Muscle layer of duodenum (tissue), 2 donors: ENCODE measurements at regions not wholly inside any gene's neighbourhood (a gene's known extent, or its start where the extent isn't known, plus 50 kb on each side); places are given as distances from the start of the nearest gene placed in this dataset.

Experiments
- H3K27ac ChIP-seq: one replicate; pipeline ENCODE4 v1.7.0; 2013; ENCODE audit warnings: mild to moderate bottlenecking, low read length
- H3K27me3 ChIP-seq: one replicate; pipeline ENCODE4 v1.7.0; 2013; ENCODE audit warnings: low read depth, mild to moderate bottlenecking, control low read depth, low read length
- H3K36me3 ChIP-seq, 2 donors: one replicate each; pipeline ENCODE4 v1.7.0; 2013; ENCODE audit warnings: low read length in 2 of 2, control low read depth in 1 of 2, mild to moderate bottlenecking in 1 of 2; ENCODE audit not compliant: insufficient read depth in 2 of 2, control insufficient read depth in 1 of 2
- H3K4me1 ChIP-seq, 2 donors: one replicate each; pipeline ENCODE4 v1.7.0; 2013; ENCODE audit warnings: low read length in 2 of 2, mild to moderate bottlenecking in 2 of 2, control low read depth in 1 of 2, moderate library complexity in 1 of 2; ENCODE audit not compliant: insufficient read depth in 2 of 2, control insufficient read depth in 1 of 2
- H3K4me3 ChIP-seq, 2 donors: one replicate each; pipeline ENCODE4 v1.7.0; 2013; ENCODE audit warnings: low read length in 2 of 2, low read depth in 1 of 2, mild to moderate bottlenecking in 1 of 2
- H3K9me3 ChIP-seq, 2 donors: one replicate each; pipeline ENCODE4 v1.7.0; 2013; ENCODE audit warnings: low read length in 2 of 2, control low read depth in 1 of 2, mild to moderate bottlenecking in 1 of 2; ENCODE audit not compliant: control insufficient read depth in 1 of 2
- donor health status: healthy.

DNA sequence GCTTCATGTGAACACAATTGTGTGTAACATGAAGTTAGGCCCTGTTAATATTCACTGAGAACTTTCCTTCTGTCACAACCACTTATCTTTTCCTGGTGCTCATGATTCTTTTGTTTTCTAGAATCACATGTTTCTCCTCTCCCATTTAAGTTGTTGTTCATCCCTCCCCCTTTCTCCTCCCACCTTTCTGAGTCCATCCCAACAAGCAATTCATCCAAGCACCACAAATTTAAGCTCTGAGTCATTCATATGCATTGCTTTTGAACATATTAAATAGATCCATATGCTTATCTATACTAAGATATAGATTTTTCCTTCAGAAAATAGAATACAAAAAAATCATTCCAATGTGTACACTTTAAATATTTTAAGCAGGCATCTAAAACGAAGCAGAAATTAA lies 75.2 kb upstream of the NFIB start:
- H3K27me3 ChIP-seq = no peaks in the 10 kb centered on the region
- H3K36me3 ChIP-seq = no peaks in the 10 kb centered on the region
- H3K27ac ChIP-seq = no peak overlapping the region
- H3K9me3 ChIP-seq = peaks cover 0 to 4% of the 10 kb centered on the region in 2 donors
- H3K4me1 ChIP-seq = no peaks in the 10 kb centered on the region
- no peak overlapping the region for H3K4me3 ChIP-seq

DNA sequence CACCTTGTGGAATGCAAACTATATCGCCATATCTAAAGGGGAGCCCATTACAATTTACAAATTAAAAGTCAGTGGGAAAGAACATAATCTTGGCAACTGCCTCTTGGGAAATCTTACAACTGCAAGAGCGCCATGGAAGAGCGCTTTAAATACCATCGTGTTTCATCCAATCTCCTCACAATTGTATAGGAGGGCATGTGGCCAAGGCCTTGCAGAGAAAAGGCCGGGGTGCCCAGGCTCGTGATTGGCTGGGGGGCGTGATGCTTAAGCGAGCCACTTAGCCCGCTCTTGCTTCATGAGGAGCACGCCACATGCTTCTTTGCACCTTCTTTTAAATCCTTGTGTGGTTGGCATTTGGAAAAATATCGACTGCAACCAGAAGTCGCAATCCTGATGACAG lies 69.8 kb upstream of the NFIB start:
- Histone ChIP-seq H3K9me3 (no peaks in the 10 kb centered on the region), H3K4me1 (no peaks in the 10 kb centered on the region), H3K36me3 (no peaks in the 10 kb centered on the region), H3K4me3 (no peak overlapping the region), H3K27me3 (no peaks in the 10 kb centered on the region), H3K27ac (no peak overlapping the region)

GRCh38 chr9:14383294-14383693 lies 69.4 kb upstream of the NFIB start:
- no peak overlapping the region for H3K27ac ChIP-seq

GRCh38 chr9:14380061-14380836 lies 66.3 kb upstream of the NFIB start:
- no peaks in the 10 kb centered on the region for H3K4me1 ChIP-seq
- no peak overlapping the region for H3K27ac ChIP-seq
- H3K27me3 ChIP-seq = no peaks in the 10 kb centered on the region
- H3K36me3 ChIP-seq = no peaks in the 10 kb centered on the region
- H3K9me3 ChIP-seq = no peaks in the 10 kb centered on the region
- no peak overlapping the region for H3K4me3 ChIP-seq

More at GRCh38 chr9:14383294-14383693, 69.4 kb upstream of the NFIB start:
- Histone ChIP-seq H3K36me3 (no peaks in the 10 kb centered on the region), H3K4me1 (no peaks in the 10 kb centered on the region), H3K4me3 (no peak overlapping the region), H3K9me3 (no peaks in the 10 kb centered on the region), H3K27me3 (no peaks in the 10 kb centered on the region)

- no peaks in the 10 kb centered on the region for H3K36me3 ChIP-seq
- H3K27me3 ChIP-seq = no peaks in the 10 kb centered on the region
- no peaks in the 10 kb centered on the region for H3K9me3 ChIP-seq
- H3K27ac ChIP-seq = no peak overlapping the region
- H3K4me1 ChIP-seq = no peaks in the 10 kb centered on the region
- no peak overlapping the region for H3K4me3 ChIP-seq
Measured at GRCh38 chr9:14379280-14379679, 65.3 kb upstream of the NFIB start.

DNA sequence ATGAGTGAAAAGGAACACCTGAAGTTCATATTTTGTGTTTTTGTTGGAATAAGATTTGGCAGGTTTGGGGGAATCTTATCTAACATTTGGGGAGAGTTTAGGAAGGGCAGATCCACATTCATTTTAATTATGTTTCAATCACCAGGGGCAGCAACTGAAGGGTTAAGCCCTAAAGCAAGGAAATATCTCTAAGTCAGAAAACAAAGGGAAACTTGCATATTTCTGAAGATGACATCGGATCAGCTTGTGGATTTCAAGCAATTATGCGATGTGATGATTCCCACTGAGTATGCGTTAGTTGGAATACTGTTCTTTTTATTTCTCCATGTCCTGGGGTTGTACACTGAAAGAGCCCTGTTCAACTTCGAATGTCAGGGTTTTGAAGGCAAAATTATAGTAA lies 59.8 kb upstream of the NFIB start:
- peaks cover 10 to 12% of the 10 kb centered on the region in 2 donors for H3K4me1 ChIP-seq
- H3K27me3 ChIP-seq = no peaks in the 10 kb centered on the region
- H3K9me3 ChIP-seq = no peaks in the 10 kb centered on the region
- H3K36me3 ChIP-seq = no peaks in the 10 kb centered on the region
- H3K27ac ChIP-seq = no peak overlapping the region
- H3K4me3 ChIP-seq = no peak overlapping the region

- peaks cover 10 to 12% of the 10 kb centered on the region in 2 donors for H3K4me1 ChIP-seq
- no peaks in the 10 kb centered on the region for H3K36me3 ChIP-seq
- no peaks in the 10 kb centered on the region for H3K27me3 ChIP-seq
- H3K27ac ChIP-seq = no peak overlapping the region
- no peak overlapping the region for H3K4me3 ChIP-seq
- H3K9me3 ChIP-seq = no peaks in the 10 kb centered on the region
Measured at GRCh38 chr9:14373336-14373666, 59.4 kb upstream of the NFIB start.

GRCh38 chr9:14372437-14373335 lies 58.7 kb upstream of the NFIB start:
- Histone ChIP-seq H3K4me3 (no peak overlapping the region), H3K9me3 (no peaks in the 10 kb centered on the region), H3K27me3 (no peaks in the 10 kb centered on the region), H3K27ac (no peak overlapping the region), H3K36me3 (no peaks in the 10 kb centered on the region), H3K4me1 (peaks cover 10 to 12% of the 10 kb centered on the region in 2 donors)

GRCh38 chr9:14369011-14369410 lies 55.1 kb upstream of the NFIB start:
- no peak overlapping the region for H3K27ac ChIP-seq
- H3K4me3 ChIP-seq = no peak overlapping the region
- no peaks in the 10 kb centered on the region for H3K9me3 ChIP-seq
- peaks cover 10 to 12% of the 10 kb centered on the region in 2 donors for H3K4me1 ChIP-seq
- H3K36me3 ChIP-seq = no peaks in the 10 kb centered on the region
- no peaks in the 10 kb centered on the region for H3K27me3 ChIP-seq

- Histone ChIP-seq H3K9me3 (no peaks in the 10 kb centered on the region), H3K27me3 (no peaks in the 10 kb centered on the region), H3K4me3 (no peak overlapping the region), H3K36me3 (no peaks in the 10 kb centered on the region), H3K27ac (no peak overlapping the region), H3K4me1 (no peaks in the 10 kb centered on the region)
Measured at GRCh38 chr9:14366076-14366475, 52.1 kb upstream of the NFIB start.

- Histone ChIP-seq H3K27ac (peak overlapping the region; percentile 6), H3K36me3 (no peaks in the 10 kb centered on the region), H3K4me3 (no peak overlapping the region), H3K27me3 (no peaks in the 10 kb centered on the region), H3K9me3 (no peaks in the 10 kb centered on the region), H3K4me1 (no peaks in the 10 kb centered on the region)
Measured at GRCh38 chr9:14365670-14366069, 51.7 kb upstream of the NFIB start.
